DND-41 (cell line): ENCODE measurements at regions not wholly inside any gene's neighbourhood (a gene's known extent, or its start where the extent isn't known, plus 50 kb on each side); places are given as distances from the start of the nearest gene placed in this dataset.
"Not testable (repeated sequence)": the region's sequence is repeated elsewhere in the genome, so short reads cannot be mapped to it uniquely, and the experiment has no call there.

Source experiments
- CTCF ChIP-seq: IDR thresholded peaks from 2 replicates; pipeline ENCODE4 v1.5.1; 2012; ENCODE audit warnings: borderline replicate concordance, low read length, moderate library complexity, mild to moderate bottlenecking; ENCODE audit not compliant: poor library complexity, severe bottlenecking; ENCODE audit errors: extremely low read depth
- EZH2 ChIP-seq: IDR thresholded peaks from 3 replicates; pipeline ENCODE4 v1.6.1; 2012; ENCODE audit warnings: borderline replicate concordance, low read depth, mild to moderate bottlenecking, moderate library complexity, low read length, inconsistent platforms; ENCODE audit not compliant: severe bottlenecking

- TF ChIP-seq CTCF, EZH2: not testable (repeated sequence)
Observed at GRCh38 chr12:131303576-131303975, 349.9 kb downstream of the ADGRD1 start.
